ENCODE measurements at regions not wholly inside any gene's neighbourhood (a gene's known extent, or its start where the extent isn't known, plus 50 kb on each side); places are given as distances from the start of the nearest gene placed in this dataset.

GRCh38 chr6:99036672-99037071, 88.9 kb upstream of the FBXL4 start:
- TF ChIP-seq ARNTL (CRISPR knock-in tag; IDR thresholded peaks at IDR 0.05; ENCODE audit: borderline replicate concordance, low read depth) (no peak), CSDC2 (CRISPR knock-in tag; IDR thresholded peaks at IDR 0.05) (no peak), CREB5 (CRISPR knock-in tag; IDR thresholded peaks at IDR 0.05; ENCODE audit: low read depth) (no peak), TSHZ2 (CRISPR knock-in tag; IDR thresholded peaks at IDR 0.05) (no peak), TOX (CRISPR knock-in tag; IDR thresholded peaks at IDR 0.05; ENCODE audit: borderline replicate concordance) (no peak), ZFP3 (CRISPR knock-in tag; IDR thresholded peaks at IDR 0.05) (no peak)

Data from SK-N-SH treated with all-trans-retinoic acid at 6 μM for 48 hours (cell line).